ENCODE measurements at regions not wholly inside any gene's neighbourhood (a gene's known extent, or its start where the extent isn't known, plus 50 kb on each side); places are given as distances from the start of the nearest gene placed in this dataset.

DNA sequence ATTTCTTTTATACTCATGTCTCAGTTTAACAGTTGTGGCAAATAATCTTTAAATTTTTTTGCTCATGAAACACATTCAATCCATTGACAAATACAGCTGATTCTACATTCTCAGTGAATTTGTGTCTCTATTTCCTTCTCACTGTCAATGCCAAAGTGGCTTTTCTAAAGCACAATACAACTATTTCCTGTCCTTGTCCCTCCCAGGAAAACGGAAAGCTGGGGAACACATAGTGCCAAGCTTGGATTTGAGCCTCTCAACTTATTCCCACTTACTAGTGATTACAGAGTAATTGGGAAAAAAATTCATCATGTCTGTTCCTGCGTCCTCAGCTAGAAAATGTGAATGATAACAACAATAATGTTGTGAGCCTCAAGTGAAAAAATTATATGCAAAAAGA, 899.7 kb upstream of the CDH2 start:
- Histone ChIP-seq H3K27ac (no peak overlapping the region), H4K20me1 (ENCODE audit: insufficient read depth) (no peaks in the 10 kb centered on the region), H2AFZ (ENCODE audit: low read depth) (no peak overlapping the region), H3K4me1 (ENCODE audit: low read depth, poor library complexity, severe bottlenecking) (no peaks in the 10 kb centered on the region), H3K4me2 (no peak overlapping the region), H3K27me3 (ENCODE audit: insufficient read depth, low read depth) (no peaks in the 10 kb centered on the region), H3K4me3 (IDR thresholded peaks at IDR 0.05; ENCODE audit: insufficient read depth, low read depth, low read length) (no peak overlapping the region), H3K9ac (no peak overlapping the region), H3K36me3 (ENCODE audit: insufficient read depth) (no peaks in the 10 kb centered on the region), H3K79me2 (ENCODE audit: insufficient read depth, low read depth) (no peaks in the 10 kb centered on the region)
- TF ChIP-seq, protein P1, sequence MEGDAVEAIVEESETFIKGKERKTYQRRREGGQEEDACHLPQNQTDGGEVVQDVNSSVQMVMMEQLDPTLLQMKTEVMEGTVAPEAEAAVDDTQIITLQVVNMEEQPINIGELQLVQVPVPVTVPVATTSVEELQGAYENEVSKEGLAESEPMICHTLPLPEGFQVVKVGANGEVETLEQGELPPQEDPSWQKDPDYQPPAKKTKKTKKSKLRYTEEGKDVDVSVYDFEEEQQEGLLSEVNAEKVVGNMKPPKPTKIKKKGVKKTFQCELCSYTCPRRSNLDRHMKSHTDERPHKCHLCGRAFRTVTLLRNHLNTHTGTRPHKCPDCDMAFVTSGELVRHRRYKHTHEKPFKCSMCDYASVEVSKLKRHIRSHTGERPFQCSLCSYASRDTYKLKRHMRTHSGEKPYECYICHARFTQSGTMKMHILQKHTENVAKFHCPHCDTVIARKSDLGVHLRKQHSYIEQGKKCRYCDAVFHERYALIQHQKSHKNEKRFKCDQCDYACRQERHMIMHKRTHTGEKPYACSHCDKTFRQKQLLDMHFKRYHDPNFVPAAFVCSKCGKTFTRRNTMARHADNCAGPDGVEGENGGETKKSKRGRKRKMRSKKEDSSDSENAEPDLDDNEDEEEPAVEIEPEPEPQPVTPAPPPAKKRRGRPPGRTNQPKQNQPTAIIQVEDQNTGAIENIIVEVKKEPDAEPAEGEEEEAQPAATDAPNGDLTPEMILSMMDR (conservative IDR thresholded peaks at IDR 0.05; ENCODE audit: low read depth, low read length): no peak

DNA sequence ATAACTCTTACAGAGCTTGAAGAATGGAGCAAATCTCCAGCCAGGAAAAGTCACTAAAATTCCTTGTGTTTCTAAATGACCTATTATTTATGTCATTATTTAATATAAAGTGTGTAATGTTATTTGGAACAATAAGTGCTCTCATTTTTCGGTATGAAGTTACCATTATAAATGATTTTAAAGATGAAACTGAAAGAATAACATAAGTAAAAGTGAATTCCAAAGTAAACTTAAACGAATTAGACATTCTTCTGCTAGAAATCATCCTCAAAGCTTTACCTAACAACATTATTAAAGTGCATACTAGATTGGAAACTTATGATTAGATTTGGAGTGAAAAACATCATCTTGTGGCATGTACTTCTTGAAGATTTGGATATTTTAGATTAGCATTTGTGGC, 897.2 kb upstream of the CDH2 start:
- Histone ChIP-seq H3K9ac (no peak overlapping the region), H3K79me2 (ENCODE audit: insufficient read depth, low read depth) (no peaks in the 10 kb centered on the region), H4K20me1 (ENCODE audit: insufficient read depth) (no peaks in the 10 kb centered on the region), H3K4me1 (ENCODE audit: low read depth, poor library complexity, severe bottlenecking) (no peaks in the 10 kb centered on the region), H3K36me3 (ENCODE audit: insufficient read depth) (no peaks in the 10 kb centered on the region), H2AFZ (ENCODE audit: low read depth) (no peak overlapping the region), H3K4me2 (no peak overlapping the region), H3K4me3 (IDR thresholded peaks at IDR 0.05; ENCODE audit: insufficient read depth, low read depth, low read length) (no peak overlapping the region), H3K27me3 (ENCODE audit: insufficient read depth, low read depth) (no peaks in the 10 kb centered on the region), H3K27ac (no peak overlapping the region)
- TF ChIP-seq, protein P1 (conservative IDR thresholded peaks at IDR 0.05; ENCODE audit: low read depth, low read length): no peak

DNA sequence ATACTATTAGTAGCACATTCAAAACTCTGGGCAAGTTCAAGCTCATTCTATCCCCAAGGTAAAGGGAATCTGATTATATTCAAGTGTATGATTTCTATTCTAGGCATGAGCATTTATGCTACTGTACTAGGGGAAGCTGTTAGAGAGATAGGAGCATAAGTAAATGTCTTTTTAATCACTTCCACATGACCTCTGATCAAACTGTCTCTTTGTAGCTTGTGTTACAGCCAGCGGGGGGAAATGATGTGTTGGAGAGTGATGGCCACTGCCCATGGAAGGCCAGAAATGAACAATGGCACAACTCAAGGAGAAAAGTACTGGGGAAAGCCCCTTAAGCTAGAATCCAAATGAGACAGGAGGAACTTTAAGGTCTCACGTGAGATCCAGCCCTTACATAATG, 894.9 kb upstream of the CDH2 start:
- Histone ChIP-seq H4K20me1 (ENCODE audit: insufficient read depth) (no peaks in the 10 kb centered on the region), H2AFZ (ENCODE audit: low read depth) (no peak overlapping the region)

DNA sequence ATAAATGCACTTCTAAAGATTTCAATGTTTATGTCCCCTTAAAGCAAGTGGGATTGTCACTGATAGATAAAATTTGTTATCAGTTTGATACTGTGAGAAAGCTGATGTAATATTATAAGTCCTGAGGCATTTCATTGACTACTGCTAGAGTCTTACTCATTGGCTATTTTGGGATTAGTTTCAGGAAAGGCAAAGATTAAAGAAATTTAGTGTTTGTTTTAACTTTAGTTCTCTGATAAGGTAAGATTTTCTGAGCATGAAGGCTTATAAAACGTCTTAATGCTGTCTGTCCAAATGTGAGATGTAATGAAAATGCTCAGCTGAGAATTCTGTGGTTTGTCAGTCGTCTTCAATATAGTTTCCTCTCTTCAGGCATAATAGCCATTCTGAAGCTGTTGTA, 886.4 kb upstream of the CDH2 start:
- no peak overlapping the region for H3K27ac ChIP-seq
- no peak overlapping the region for H3K4me2 ChIP-seq
- H4K20me1 ChIP-seq (ENCODE audit: insufficient read depth): no peaks in the 10 kb centered on the region
- no peaks in the 10 kb centered on the region for H3K27me3 ChIP-seq (ENCODE audit: insufficient read depth, low read depth)
- H3K4me3 ChIP-seq (IDR thresholded peaks at IDR 0.05; ENCODE audit: insufficient read depth, low read depth, low read length): no peak overlapping the region
- H3K36me3 ChIP-seq (ENCODE audit: insufficient read depth): no peaks in the 10 kb centered on the region
- no peak overlapping the region for H2AFZ ChIP-seq (ENCODE audit: low read depth)
- H3K79me2 ChIP-seq (ENCODE audit: insufficient read depth, low read depth): no peaks in the 10 kb centered on the region
- no peak overlapping the region for H3K9ac ChIP-seq
- TF ChIP-seq, protein P1 (conservative IDR thresholded peaks at IDR 0.05; ENCODE audit: low read depth, low read length): no peak
- H3K4me1 ChIP-seq (ENCODE audit: low read depth, poor library complexity, severe bottlenecking): no peaks in the 10 kb centered on the region

More for the DNA sequence above, 894.9 kb upstream of the CDH2 start:
- Histone ChIP-seq H3K4me1 (ENCODE audit: low read depth, poor library complexity, severe bottlenecking) (no peaks in the 10 kb centered on the region), H3K4me2 (no peak overlapping the region), H3K4me3 (IDR thresholded peaks at IDR 0.05; ENCODE audit: insufficient read depth, low read depth, low read length) (no peak overlapping the region), H3K79me2 (ENCODE audit: insufficient read depth, low read depth) (no peaks in the 10 kb centered on the region), H3K27ac (no peak overlapping the region), H3K9ac (no peak overlapping the region), H3K36me3 (ENCODE audit: insufficient read depth) (no peaks in the 10 kb centered on the region), H3K27me3 (ENCODE audit: insufficient read depth, low read depth) (no peaks in the 10 kb centered on the region)
- TF ChIP-seq, protein P1 (conservative IDR thresholded peaks at IDR 0.05; ENCODE audit: low read depth, low read length): no peak
